Adrenal gland (tissue), 9 donors: ENCODE measurements at regions not wholly inside any gene's neighbourhood (a gene's known extent, or its start where the extent isn't known, plus 50 kb on each side); places are given as distances from the start of the nearest gene placed in this dataset.

ENCODE experiments used
- DNase-seq, 7 donors: peaks; one replicate each; pipeline ENCODE4 v3.0.0-alpha.2; 2019 to 2020
- H3K27ac ChIP-seq, 5 donors: fragments of 200-600 bp; sonication (generic) in 4 of 5; 1 replicate in 3 of 5; 2 replicates in 2 of 5; pipeline versions ENCODE4 v1.5.1 to v1.8.0; 2016 to 2020; ENCODE audit warnings: mild to moderate bottlenecking in 1 of 5
- H3K27me3 ChIP-seq: fragments of 200-600 bp; 2 replicates; pipeline ENCODE4 v1.8.0; 2021
- H3K36me3 ChIP-seq, 2 donors: fragments of 200-600 bp; replicated peaks in 1 of 2; 1 replicate in 1 of 2; 2 replicates in 1 of 2; pipeline versions ENCODE4 v1.5.1 to v1.8.0; 2018 to 2022
- H3K4me1 ChIP-seq, 2 donors: fragments of 200-600 bp; replicated peaks in 1 of 2; 1 replicate in 1 of 2; 2 replicates in 1 of 2; pipeline versions ENCODE4 v1.5.1 to v1.8.0; 2018 to 2021
- H3K4me3 ChIP-seq, 4 donors: fragments of 200-600 bp; sonication (generic) in 3 of 4; one replicate each; pipeline ENCODE4 v1.5.1; 2016 to 2018
- H3K9me3 ChIP-seq, 3 donors: fragments of 200-600 bp; sonication (generic) in 1 of 3; replicated peaks in 1 of 3; 1 replicate in 2 of 3; 2 replicates in 1 of 3; pipeline versions ENCODE4 v1.5.1 to v1.8.0; 2016 to 2021
- POLR2A ChIP-seq, 2 donors: fragments of 450-650 bp; IDR thresholded peaks; one replicate each; pipeline ENCODE4 v1.6.1; 2017; ENCODE audit warnings: antibody characterized with exemption in 2 of 2, mild to moderate bottlenecking in 2 of 2, moderate library complexity in 1 of 2
- WGBS, 4 donors: extraction: QIAGEN DNeasy Blood & Tissue Kit in 2 of 4; methylation state at CpG; one replicate each; pipeline versions ENCODE4 v1.1.5 to v1.1.7; 2013 to 2017; 5-methylcytosine and 5-hydroxymethylcytosine counted together
- intact Hi-C, 2 donors: fragments of 100-400 bp; cut with DNase I; formaldehyde crosslinking; loops; one replicate each; pipeline versions ENCODE4 v1.14.1 to v1.15.0; 2022 to 2023
- TF ChIP-seq, protein P1 (sequence below), 6 experiments: fragments of 450-650 bp in 4 of 6; fragments of 200-600 bp in 2 of 6; sonication (generic) in 1 of 6; IDR thresholded peaks; 1 replicate in 5 of 6; 2 replicates in 1 of 6; pipeline versions ENCODE4 v1.5.1 to v1.8.0; 2016 to 2021; ENCODE audit warnings: antibody characterized with exemption in 6 of 6, mild to moderate bottlenecking in 2 of 6, moderate library complexity in 1 of 6
- donor health status: healthy with polysubstance abuse.
- donor health status: Bipolar disorder and iron deficiency.
- donor health status: DM: yes; HTN: yes; CAD: no.
- donor health status: DM: no; HTN: no; CAD: no.
- donor health status: DM: no; HTN: no; CAD: no.

GRCh38 chr18:78511666-78512601 is 467.7 kb upstream of the SALL3 start:
- 63 to 82% (median 80%) methylated on average over 6 to 24 of the region's 24 CpGs for WGBS, 4 donors
- intact Hi-C loops: no loop called here
- Histone ChIP-seq H3K4me1 (no peaks in the 10 kb centered on the region), H3K27me3 (no peaks in the 10 kb centered on the region), H3K4me3 (no peak overlapping the region), H3K27ac (no peak overlapping the region), H3K36me3 (no peaks in the 10 kb centered on the region), H3K9me3 (no peaks in the 10 kb centered on the region)
- TF ChIP-seq, protein P1, sequence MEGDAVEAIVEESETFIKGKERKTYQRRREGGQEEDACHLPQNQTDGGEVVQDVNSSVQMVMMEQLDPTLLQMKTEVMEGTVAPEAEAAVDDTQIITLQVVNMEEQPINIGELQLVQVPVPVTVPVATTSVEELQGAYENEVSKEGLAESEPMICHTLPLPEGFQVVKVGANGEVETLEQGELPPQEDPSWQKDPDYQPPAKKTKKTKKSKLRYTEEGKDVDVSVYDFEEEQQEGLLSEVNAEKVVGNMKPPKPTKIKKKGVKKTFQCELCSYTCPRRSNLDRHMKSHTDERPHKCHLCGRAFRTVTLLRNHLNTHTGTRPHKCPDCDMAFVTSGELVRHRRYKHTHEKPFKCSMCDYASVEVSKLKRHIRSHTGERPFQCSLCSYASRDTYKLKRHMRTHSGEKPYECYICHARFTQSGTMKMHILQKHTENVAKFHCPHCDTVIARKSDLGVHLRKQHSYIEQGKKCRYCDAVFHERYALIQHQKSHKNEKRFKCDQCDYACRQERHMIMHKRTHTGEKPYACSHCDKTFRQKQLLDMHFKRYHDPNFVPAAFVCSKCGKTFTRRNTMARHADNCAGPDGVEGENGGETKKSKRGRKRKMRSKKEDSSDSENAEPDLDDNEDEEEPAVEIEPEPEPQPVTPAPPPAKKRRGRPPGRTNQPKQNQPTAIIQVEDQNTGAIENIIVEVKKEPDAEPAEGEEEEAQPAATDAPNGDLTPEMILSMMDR (IDR thresholded peaks at IDR 0.05): no peak
- no peak for TF ChIP-seq POLR2A (IDR thresholded peaks at IDR 0.05)
- DNase-seq: peak in 1 of 7 donors; percentile 35

- Histone ChIP-seq H3K4me3 (no peak overlapping the region), H3K9me3 (no peaks in the 10 kb centered on the region), H3K27ac (no peak overlapping the region), H3K36me3 (no peaks in the 10 kb centered on the region), H3K27me3 (no peaks in the 10 kb centered on the region), H3K4me1 (no peaks in the 10 kb centered on the region)
- intact Hi-C loops: no loop called here
- TF ChIP-seq, protein P1 (IDR thresholded peaks at IDR 0.05): no peak
- TF ChIP-seq POLR2A (IDR thresholded peaks at IDR 0.05): no peak
- WGBS, 4 donors: 80 to 88% (median 84%) methylated on average over 22 to 24 of the region's 24 CpGs
- peak in 1 of 7 donors; percentile 28 for DNase-seq
These were observed 464.5 kb upstream of the SALL3 start for GRCh38 chr18:78514910-78515670.

GRCh38 chr18:78517328-78517727 is 462.3 kb upstream of the SALL3 start:
- Histone ChIP-seq H3K27ac (no peak overlapping the region), H3K27me3 (no peaks in the 10 kb centered on the region), H3K4me1 (no peaks in the 10 kb centered on the region), H3K36me3 (no peaks in the 10 kb centered on the region), H3K4me3 (no peak overlapping the region), H3K9me3 (no peaks in the 10 kb centered on the region)
- WGBS, 4 donors: 76 to 86% (median 85%) methylated on average over 4 to 22 of the region's 22 CpGs
- peak in 1 of 7 donors; percentile 10 for DNase-seq
- intact Hi-C loops: no loop called here
- TF ChIP-seq, protein P1 (IDR thresholded peaks at IDR 0.05): no peak
- TF ChIP-seq POLR2A (IDR thresholded peaks at IDR 0.05): no peak

DNA sequence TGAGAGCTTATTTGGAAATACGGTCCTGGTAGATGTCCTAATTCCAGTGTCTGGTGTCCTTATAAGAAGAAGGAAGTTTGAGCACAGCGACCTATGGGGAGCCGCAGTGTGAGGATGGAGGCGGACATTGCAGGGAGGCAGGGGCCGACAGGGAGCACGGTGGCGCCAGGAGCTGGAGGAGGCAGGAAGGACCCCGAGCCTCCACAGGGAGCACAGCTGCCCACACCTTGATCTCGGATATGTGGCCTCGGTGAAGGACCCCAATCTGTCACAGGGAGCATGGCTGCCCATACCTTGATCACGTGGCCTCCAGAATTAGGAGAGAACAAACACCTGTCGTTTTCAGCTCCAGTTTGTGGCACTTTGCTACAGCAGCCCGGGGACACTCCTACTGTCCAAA is 461.6 kb upstream of the SALL3 start:
- H3K27ac ChIP-seq: no peak overlapping the region
- intact Hi-C loops: no loop called here
- TF ChIP-seq, protein P1 (IDR thresholded peaks at IDR 0.05): no peak
- no peak for TF ChIP-seq POLR2A (IDR thresholded peaks at IDR 0.05)
- H3K4me1 ChIP-seq: no peaks in the 10 kb centered on the region
- 70 to 80% (median 75%) methylated on average over 13 of the region's 13 CpGs for WGBS, 4 donors
- H3K4me3 ChIP-seq: no peak overlapping the region
- no peaks in the 10 kb centered on the region for H3K36me3 ChIP-seq
- H3K27me3 ChIP-seq: no peaks in the 10 kb centered on the region
- H3K9me3 ChIP-seq: no peaks in the 10 kb centered on the region
- peak in 1 of 7 donors; percentile 3 for DNase-seq
